B cell (primary cell): ENCODE measurements at regions not wholly inside any gene's neighbourhood (a gene's known extent, or its start where the extent isn't known, plus 50 kb on each side); places are given as distances from the start of the nearest gene placed in this dataset.

ENCODE experiments used
- ATAC-seq: fragments of 200-7000 bp; cut with Tn5 transposase; one replicate; pipeline ENCODE4 v1.10.0; 2021; ENCODE audit warnings: low read depth, mild to moderate bottlenecking, moderate number of reproducible peaks, moderate library complexity
- CTCF ChIA-PET: fragments of 350-600 bp; sonication (Branson Sonifier 250); formaldehyde crosslinking; loops from one replicate; lab custom pipeline; 2021; ENCODE audit warnings: antibody characterized with exemption, inconsistent platforms; lab: Charles Lee
- POLR2A ChIA-PET: fragments of 350-600 bp; sonication (Branson Sonifier 250); formaldehyde crosslinking; loops from one replicate; lab custom pipeline; 2021; ENCODE audit warnings: antibody characterized with exemption; lab: Charles Lee
- DNase-seq: peaks from one replicate; pipeline ENCODE4 v3.0.0; 2013
- H2AFZ ChIP-seq: 2 replicates; pipeline ENCODE4 v1.6.1; 2012; ENCODE audit warnings: mild to moderate bottlenecking, low read depth, low read length; ENCODE audit not compliant: insufficient read depth, poor library complexity, severe bottlenecking
- H3K27ac ChIP-seq, 2 donors: 1 replicate in 1 of 2; 2 replicates in 1 of 2; pipeline ENCODE4 v1.5.1; 2012 to 2013; ENCODE audit warnings: low read length in 2 of 2, mild to moderate bottlenecking in 2 of 2, moderate library complexity in 1 of 2
- H3K27me3 ChIP-seq, 4 experiments: fragments of 200-600 bp in 1 of 4; sonication (generic) in 1 of 4; replicated peaks in 1 of 4; 1 replicate in 2 of 4; 2 replicates in 2 of 4; pipeline versions ENCODE4 v1.6.1 to v1.7.0; 2013 to 2016; ENCODE audit warnings: low read length in 3 of 4, mild to moderate bottlenecking in 2 of 4, mixed read lengths in 1 of 4, moderate library complexity in 1 of 4; ENCODE audit not compliant: insufficient read depth in 4 of 4, control insufficient read depth in 3 of 4; ENCODE audit errors: control extremely low read depth in 1 of 4
- H3K36me3 ChIP-seq, 2 experiments: replicated peaks in 1 of 2; 1 replicate in 1 of 2; 2 replicates in 1 of 2; pipeline versions ENCODE4 v1.6.1 to v1.7.1; 2013; ENCODE audit warnings: low read length in 1 of 2; ENCODE audit not compliant: insufficient read depth in 2 of 2, control insufficient read depth in 1 of 2; ENCODE audit errors: control extremely low read depth in 1 of 2, extremely low read depth in 1 of 2
- H3K4me1 ChIP-seq, 2 donors: fragments of 200-600 bp in 1 of 2; sonication (generic) in 1 of 2; 1 replicate in 1 of 2; 2 replicates in 1 of 2; pipeline versions ENCODE4 v1.5.1 to v1.6.1; 2013 to 2017; ENCODE audit warnings: low read length in 2 of 2; ENCODE audit not compliant: control insufficient read depth in 2 of 2, insufficient read depth in 2 of 2
- H3K4me2 ChIP-seq: replicated peaks from 2 replicates; pipeline ENCODE3; 2012; ENCODE audit warnings: mild to moderate bottlenecking, low read depth, low read length; ENCODE audit not compliant: poor library complexity, severe bottlenecking
- H3K4me3 ChIP-seq, 5 experiments: fragments of 200-600 bp in 1 of 5; sonication (generic) in 1 of 5; 1 replicate in 3 of 5; 2 replicates in 2 of 5; pipeline versions ENCODE4 v1.5.1 to v1.7.0; 2011 to 2016; ENCODE audit warnings: low read length in 4 of 5, mild to moderate bottlenecking in 4 of 5, low read depth in 2 of 5, control low read depth in 1 of 5, moderate library complexity in 1 of 5; ENCODE audit not compliant: insufficient read depth in 1 of 5; ENCODE audit errors: control extremely low read depth in 1 of 5, extremely low read depth in 1 of 5
- H3K79me2 ChIP-seq: fragments of 200-600 bp; sonication (generic); one replicate; pipeline ENCODE4 v1.6.0; 2016; ENCODE audit warnings: low read length; ENCODE audit not compliant: control insufficient read depth, insufficient read depth
- H3K9ac ChIP-seq: fragments of 200-600 bp; sonication (generic); 2 replicates; pipeline ENCODE4 v1.6.1; 2017; ENCODE audit warnings: mild to moderate bottlenecking, low read length, moderate library complexity
- H3K9me3 ChIP-seq, 3 donors: one replicate each; pipeline versions ENCODE4 v1.6.1 to v1.7.1; 2013; ENCODE audit warnings: low read length in 2 of 3; ENCODE audit not compliant: control insufficient read depth in 2 of 3, insufficient read depth in 1 of 3; ENCODE audit errors: control extremely low read depth in 1 of 3
- H4K20me1 ChIP-seq: 2 replicates; pipeline ENCODE4 v1.6.0; 2012; ENCODE audit warnings: mild to moderate bottlenecking, low read length; ENCODE audit not compliant: insufficient read depth, control insufficient read depth, poor library complexity, severe bottlenecking
- H3K27ac Mint-ChIP-seq: one replicate; pipeline ENCODE4 v1.8.0; 2021; ENCODE audit warnings: mixed read lengths
- H3K27me3 Mint-ChIP-seq: one replicate; pipeline ENCODE4 v1.8.0; 2021; ENCODE audit warnings: mixed read lengths
- H3K4me1 Mint-ChIP-seq: one replicate; pipeline ENCODE4 v1.8.0; 2021; ENCODE audit warnings: mixed read lengths
- H3K4me3 Mint-ChIP-seq: one replicate; pipeline ENCODE4 v1.8.0; 2021; ENCODE audit warnings: mixed read lengths
- H3K9me3 Mint-ChIP-seq: one replicate; pipeline ENCODE4 v1.8.0; 2022; ENCODE audit warnings: mixed read lengths; ENCODE audit not compliant: insufficient read depth
- CTCF ChIP-seq: fragments of 200-600 bp; IDR thresholded peaks from one replicate; pipeline ENCODE4 v1.8.0; 2022; ENCODE audit warnings: antibody characterized with exemption, mild to moderate bottlenecking
- EZH2 ChIP-seq: IDR thresholded peaks from 2 replicates; pipeline ENCODE4 v1.6.1; 2012; ENCODE audit warnings: borderline replicate concordance, low read depth, mild to moderate bottlenecking, moderate library complexity, low read length; ENCODE audit not compliant: insufficient read depth, poor library complexity, severe bottlenecking
- WGBS: methylation state at CpG from one replicate; pipeline ENCODE4 v1.1.5; 2013; ENCODE audit warnings: missing lambda C conversion rate; ENCODE audit not compliant: insufficient coverage; 5-methylcytosine and 5-hydroxymethylcytosine counted together
- intact Hi-C: fragments of 100-400 bp; cut with micrococcal nuclease; formaldehyde crosslinking; loops from one replicate; pipeline ENCODE4 v1.10.0; 2022

GRCh38 chr1:55631509-55631908 lies 416.3 kb upstream of the USP24 start:
- CTCF ChIA-PET: no interaction called here
- ATAC-seq (no peak), DNase-seq (no peak)
- TF ChIP-seq EZH2: no peak
- no peak for TF ChIP-seq CTCF
- H4K20me1 ChIP-seq: no peaks in the 10 kb centered on the region
- no peaks in the 10 kb centered on the region for H3K36me3 ChIP-seq
- H3K4me3 ChIP-seq: no peak overlapping the region
- H2AFZ ChIP-seq: no peak overlapping the region
- no peaks in the 10 kb centered on the region for H3K4me1 ChIP-seq
- no peak overlapping the region for H3K9ac ChIP-seq
- H3K27me3 ChIP-seq: no peaks in the 10 kb centered on the region
- no peaks in the 10 kb centered on the region for H3K4me1 Mint-ChIP-seq
- no peaks in the 10 kb centered on the region for H3K9me3 Mint-ChIP-seq
- no peaks in the 10 kb centered on the region for H3K9me3 ChIP-seq
- intact Hi-C loops: no loop called here
- no peak overlapping the region for H3K27ac ChIP-seq
- no CpG with 5 or more reads among the region's 2 CpGs for WGBS
- POLR2A ChIA-PET: no interaction called here
- H3K79me2 ChIP-seq: no peaks in the 10 kb centered on the region
- no peak overlapping the region for H3K4me3 Mint-ChIP-seq
- no peak overlapping the region for H3K4me2 ChIP-seq
- peaks cover 17% of the 10 kb centered on the region for H3K27me3 Mint-ChIP-seq
- no peak overlapping the region for H3K27ac Mint-ChIP-seq

GRCh38 chr1:55626326-55626725 lies 411.2 kb upstream of the USP24 start:
- DNase-seq (no peak), ATAC-seq (no peak)
- Histone ChIP-seq H3K27me3 (no peaks in the 10 kb centered on the region), H3K9ac (no peak overlapping the region), H3K36me3 (no peaks in the 10 kb centered on the region), H3K4me1 (no peaks in the 10 kb centered on the region), H2AFZ (no peak overlapping the region), H3K27ac (no peak overlapping the region), H3K4me3 (no peak overlapping the region), H3K4me2 (no peak overlapping the region), H3K9me3 (peaks cover 0 to 6% (median 0%) of the 10 kb centered on the region in 3 donors), H4K20me1 (no peaks in the 10 kb centered on the region), H3K79me2 (no peaks in the 10 kb centered on the region)
- ChIA-PET CTCF (no interaction called here), POLR2A (no interaction called here)
- TF ChIP-seq CTCF (no peak), EZH2 (no peak)
- H3K4me3 Mint-ChIP-seq: no peak overlapping the region
- peaks cover 11% of the 10 kb centered on the region for H3K27me3 Mint-ChIP-seq
- no CpG with 5 or more reads among the region's 1 CpG for WGBS
- H3K27ac Mint-ChIP-seq: no peak overlapping the region
- H3K4me1 Mint-ChIP-seq: no peaks in the 10 kb centered on the region
- intact Hi-C loops: no loop called here
- H3K9me3 Mint-ChIP-seq: no peaks in the 10 kb centered on the region
